ENCODE measurements at regions not wholly inside any gene's neighbourhood (a gene's known extent, or its start where the extent isn't known, plus 50 kb on each side); places are given as distances from the start of the nearest gene placed in this dataset.

- TF ChIP-seq, protein P1, sequence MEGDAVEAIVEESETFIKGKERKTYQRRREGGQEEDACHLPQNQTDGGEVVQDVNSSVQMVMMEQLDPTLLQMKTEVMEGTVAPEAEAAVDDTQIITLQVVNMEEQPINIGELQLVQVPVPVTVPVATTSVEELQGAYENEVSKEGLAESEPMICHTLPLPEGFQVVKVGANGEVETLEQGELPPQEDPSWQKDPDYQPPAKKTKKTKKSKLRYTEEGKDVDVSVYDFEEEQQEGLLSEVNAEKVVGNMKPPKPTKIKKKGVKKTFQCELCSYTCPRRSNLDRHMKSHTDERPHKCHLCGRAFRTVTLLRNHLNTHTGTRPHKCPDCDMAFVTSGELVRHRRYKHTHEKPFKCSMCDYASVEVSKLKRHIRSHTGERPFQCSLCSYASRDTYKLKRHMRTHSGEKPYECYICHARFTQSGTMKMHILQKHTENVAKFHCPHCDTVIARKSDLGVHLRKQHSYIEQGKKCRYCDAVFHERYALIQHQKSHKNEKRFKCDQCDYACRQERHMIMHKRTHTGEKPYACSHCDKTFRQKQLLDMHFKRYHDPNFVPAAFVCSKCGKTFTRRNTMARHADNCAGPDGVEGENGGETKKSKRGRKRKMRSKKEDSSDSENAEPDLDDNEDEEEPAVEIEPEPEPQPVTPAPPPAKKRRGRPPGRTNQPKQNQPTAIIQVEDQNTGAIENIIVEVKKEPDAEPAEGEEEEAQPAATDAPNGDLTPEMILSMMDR (conservative IDR thresholded peaks at IDR 0.05 in 1 of 2, IDR thresholded peaks at IDR 0.05 in 1 of 2; ENCODE audit: extremely low read depth in 1 of 2, insufficient read depth in 1 of 2, low read depth in 1 of 2, low read length in 2 of 2): peak; percentile 33 to 37
- TF ChIP-seq EZH2 (IDR thresholded peaks at IDR 0.05; ENCODE audit: borderline replicate concordance, low read length): no peak
Observed at GRCh38 chr2:133884739-133885381, 316.6 kb upstream of the NCKAP5 start.

Data from mammary epithelial cell (primary cell).